Mesodermal cell (in vitro differentiated cells): ENCODE measurements at regions not wholly inside any gene's neighbourhood (a gene's known extent, or its start where the extent isn't known, plus 50 kb on each side); places are given as distances from the start of the nearest gene placed in this dataset.
A peak's percentile ranks its signal among the peaks of the same experiment; 100 is the strongest.

Experiments
- H3K27ac ChIP-seq: 2 replicates; pipeline ENCODE4 v1.7.0; 2013; ENCODE audit warnings: mild to moderate bottlenecking, low read depth, low read length, moderate library complexity; ENCODE audit not compliant: severe bottlenecking
- H3K36me3 ChIP-seq: 2 replicates; pipeline ENCODE4 v1.7.1; 2013; ENCODE audit warnings: mild to moderate bottlenecking, low read length, moderate library complexity; ENCODE audit not compliant: control insufficient read depth, insufficient read depth
- H3K4me1 ChIP-seq: one replicate; pipeline ENCODE4 v1.7.1; 2013; ENCODE audit warnings: mild to moderate bottlenecking, low read length; ENCODE audit not compliant: insufficient read depth, control insufficient read depth, poor library complexity, severe bottlenecking
- H3K4me3 ChIP-seq: 2 replicates; pipeline ENCODE4 v1.7.0; 2013; ENCODE audit warnings: low read length, control low read depth, mild to moderate bottlenecking; ENCODE audit not compliant: insufficient read depth, poor library complexity, severe bottlenecking; ENCODE audit errors: extremely low read depth
- H3K9me3 ChIP-seq: 2 replicates; pipeline ENCODE4 v1.7.1; 2013; ENCODE audit warnings: mild to moderate bottlenecking, low read length, moderate library complexity; ENCODE audit not compliant: control insufficient read depth
- WGBS, 2 experiments: methylation state at CpG; one replicate each; pipeline ENCODE4 v1.1.5; 2013; ENCODE audit warnings: missing lambda C conversion rate in 2 of 2; ENCODE audit not compliant: insufficient coverage in 2 of 2; 5-methylcytosine and 5-hydroxymethylcytosine counted together

DNA sequence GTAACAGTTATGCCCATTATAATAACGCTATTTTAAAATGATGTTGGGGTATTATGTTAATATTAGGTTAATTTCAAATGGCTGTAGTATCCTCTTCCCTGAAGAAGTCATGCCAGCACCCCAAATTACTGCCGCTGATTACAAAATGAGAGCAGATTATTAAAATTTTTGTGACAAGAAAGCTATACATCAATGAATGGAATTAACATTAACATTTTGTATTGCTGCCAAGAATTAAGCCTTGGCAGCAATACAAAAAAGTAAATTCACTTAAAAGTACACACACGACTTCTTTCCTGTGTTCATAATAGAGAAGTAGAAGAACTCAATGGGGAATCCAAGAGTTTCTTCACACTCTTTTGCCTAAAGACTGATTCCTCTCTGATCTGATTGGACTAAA, 482.8 kb downstream of the STIM2 start:
- Histone ChIP-seq H3K9me3 (no peaks in the 10 kb centered on the region), H3K4me3 (no peak overlapping the region), H3K27ac (no peak overlapping the region), H3K36me3 (no peaks in the 10 kb centered on the region), H3K4me1 (no peaks in the 10 kb centered on the region)
- WGBS, 2 experiments = no CpG with 5 or more reads among the region's 3 CpGs

GRCh38 chr4:27350161-27350560, 489.5 kb downstream of the STIM2 start:
- Histone ChIP-seq H3K4me1 (no peaks in the 10 kb centered on the region), H3K27ac (no peak overlapping the region), H3K4me3 (no peak overlapping the region), H3K9me3 (no peaks in the 10 kb centered on the region), H3K36me3 (no peaks in the 10 kb centered on the region)
- WGBS, 2 experiments = 63 to 83% methylated on average over 1 to 2 of the region's 3 CpGs

- no peaks in the 10 kb centered on the region for H3K36me3 ChIP-seq
- H3K27ac ChIP-seq = no peak overlapping the region
- WGBS, 2 experiments = 66 to 67% methylated on average over 4 of the region's 6 CpGs
- no peaks in the 10 kb centered on the region for H3K9me3 ChIP-seq
- no peak overlapping the region for H3K4me3 ChIP-seq
- peaks cover 26% of the 10 kb centered on the region for H3K4me1 ChIP-seq
Measured at GRCh38 chr4:27357283-27357682, 496.6 kb downstream of the STIM2 start.

DNA sequence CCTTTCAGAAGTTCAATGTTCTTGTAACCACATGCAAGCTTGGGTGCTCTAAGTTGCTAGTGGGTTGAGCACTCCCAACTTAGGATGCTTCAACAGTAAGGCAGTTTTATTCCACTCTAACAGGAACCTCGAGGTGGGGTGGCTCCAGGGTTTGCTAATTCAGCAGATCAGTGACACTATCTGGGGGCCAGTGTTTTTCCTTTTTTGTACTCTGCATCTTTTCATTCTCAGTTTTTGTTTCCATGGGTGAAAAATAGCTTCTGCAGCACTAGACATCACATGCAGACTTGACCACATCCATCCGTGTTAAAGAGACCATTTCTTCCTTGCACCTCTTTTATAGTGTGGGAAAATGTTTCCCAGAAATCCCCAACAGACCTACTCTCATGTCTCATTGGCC, 497.6 kb downstream of the STIM2 start:
- no peak overlapping the region for H3K4me3 ChIP-seq
- H3K4me1 ChIP-seq = peaks cover 26% of the 10 kb centered on the region
- no peaks in the 10 kb centered on the region for H3K36me3 ChIP-seq
- H3K27ac ChIP-seq = no peak overlapping the region
- WGBS, 2 experiments = 88% methylated on average over 1 of the region's 2 CpGs; no CpG with 5 or more reads in 1 of the 2 experiments
- no peaks in the 10 kb centered on the region for H3K9me3 ChIP-seq

DNA sequence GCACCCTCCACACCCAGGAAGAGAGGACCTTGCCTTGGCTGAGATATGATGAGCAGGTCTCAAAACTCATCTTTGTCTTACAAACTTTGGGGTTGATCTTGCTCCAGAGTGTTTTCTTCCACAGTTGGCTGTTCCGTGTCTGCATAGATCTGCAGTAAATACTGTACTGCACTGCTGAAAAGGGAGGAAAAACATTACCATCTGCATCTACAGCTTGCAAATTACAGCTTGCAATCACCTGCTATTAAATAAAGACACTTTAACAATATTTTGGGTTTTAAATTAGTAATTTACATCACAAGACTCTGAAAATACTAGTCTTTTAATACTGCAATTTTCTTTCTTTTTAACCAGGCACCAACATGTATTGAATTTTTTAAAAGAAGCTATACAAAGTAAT, 499.5 kb downstream of the STIM2 start:
- no peaks in the 10 kb centered on the region for H3K9me3 ChIP-seq
- WGBS, 2 experiments = no CpG with 5 or more reads among the region's 1 CpG
- peak overlapping the region; percentile 77 for H3K27ac ChIP-seq
- H3K36me3 ChIP-seq = no peaks in the 10 kb centered on the region
- H3K4me3 ChIP-seq = no peak overlapping the region
- H3K4me1 ChIP-seq = peaks cover 26% of the 10 kb centered on the region

DNA sequence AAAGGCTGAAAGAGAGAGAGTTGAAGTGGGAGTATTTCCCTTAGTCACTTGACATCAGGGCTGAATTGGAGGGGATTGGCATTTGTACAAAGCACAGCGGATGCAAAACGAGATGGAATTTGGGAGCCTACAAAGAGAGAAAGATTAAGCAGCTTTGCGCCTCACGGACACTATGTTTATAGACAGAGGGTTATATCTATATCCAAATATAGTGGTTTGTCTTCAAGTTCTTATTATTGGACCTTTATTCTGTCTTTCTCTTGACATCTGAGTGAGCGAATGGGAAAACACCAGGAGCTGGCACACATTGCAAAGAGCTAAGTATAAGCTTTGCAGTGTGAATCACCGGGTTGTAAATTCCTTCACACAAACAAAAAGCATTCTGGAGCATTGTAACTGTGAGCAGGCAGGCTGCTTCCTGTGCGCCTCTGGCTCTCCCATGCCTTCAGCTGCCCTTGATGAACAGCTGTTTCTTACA, 500.2 kb downstream of the STIM2 start:
- H3K36me3 ChIP-seq = no peaks in the 10 kb centered on the region

GRCh38 chr4:27364509-27364908, 503.9 kb downstream of the STIM2 start:
- no peak overlapping the region for H3K4me3 ChIP-seq
- H3K36me3 ChIP-seq = no peaks in the 10 kb centered on the region
- WGBS, 2 experiments = 94 to 97% methylated on average over 3 of the region's 6 CpGs
- no peaks in the 10 kb centered on the region for H3K9me3 ChIP-seq
- H3K27ac ChIP-seq = no peak overlapping the region
- H3K4me1 ChIP-seq = peaks cover 15% of the 10 kb centered on the region

More for the DNA sequence above, 500.2 kb downstream of the STIM2 start:
- H3K9me3 ChIP-seq = no peaks in the 10 kb centered on the region
- H3K27ac ChIP-seq = peak overlapping the region; percentile 77
- peaks cover 26% of the 10 kb centered on the region for H3K4me1 ChIP-seq
- no peak overlapping the region for H3K4me3 ChIP-seq
- WGBS, 2 experiments = 0 to 55% methylated on average over 1 to 5 of the region's 7 CpGs

GRCh38 chr4:27366104-27366823, 505.6 kb downstream of the STIM2 start:
- Histone ChIP-seq H3K36me3 (no peaks in the 10 kb centered on the region), H3K4me3 (no peak overlapping the region), H3K9me3 (no peaks in the 10 kb centered on the region), H3K4me1 (peaks cover 3% of the 10 kb centered on the region), H3K27ac (no peak overlapping the region)
- 71% methylated on average over 2 of the region's 2 CpGs; no CpG with 5 or more reads in 1 of the 2 experiments for WGBS, 2 experiments

DNA sequence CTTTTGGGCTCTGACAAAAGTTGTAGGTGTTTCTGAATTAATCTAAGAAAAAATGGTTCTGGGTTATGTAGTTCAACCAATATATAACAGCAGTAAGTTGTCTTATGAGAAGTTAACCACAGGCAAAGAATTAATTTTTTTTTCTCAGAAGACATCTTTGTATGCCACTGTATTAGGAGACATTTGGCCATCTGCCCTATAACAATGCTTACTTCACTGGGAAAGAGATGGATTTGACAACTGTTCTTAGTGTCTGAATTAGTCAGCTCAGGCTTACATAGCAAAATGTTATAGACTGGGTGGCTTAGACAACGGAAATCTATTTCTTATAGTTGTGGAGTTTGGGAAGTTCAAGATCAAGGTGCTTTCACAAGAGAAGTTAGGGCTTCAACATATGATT, 508.1 kb downstream of the STIM2 start:
- Histone ChIP-seq H3K4me1 (no peaks in the 10 kb centered on the region), H3K9me3 (no peaks in the 10 kb centered on the region), H3K27ac (no peak overlapping the region), H3K4me3 (no peak overlapping the region), H3K36me3 (no peaks in the 10 kb centered on the region)
- 83 to 91% methylated on average over 1 of the region's 1 CpG for WGBS, 2 experiments

- H3K36me3 ChIP-seq = no peaks in the 10 kb centered on the region
- no peak overlapping the region for H3K27ac ChIP-seq
- no peaks in the 10 kb centered on the region for H3K9me3 ChIP-seq
- no peaks in the 10 kb centered on the region for H3K4me1 ChIP-seq
- WGBS, 2 experiments = 93% methylated on average over 3 of the region's 4 CpGs; no CpG with 5 or more reads in 1 of the 2 experiments
- H3K4me3 ChIP-seq = no peak overlapping the region
Measured at GRCh38 chr4:27381815-27382214, 521.2 kb downstream of the STIM2 start.

- 83 to 91% methylated on average over 1 of the region's 1 CpG for WGBS, 2 experiments
Measured at GRCh38 chr4:27387711-27388110, 527.1 kb downstream of the STIM2 start.

More at GRCh38 chr4:27387711-27388110, 527.1 kb downstream of the STIM2 start:
- no peak overlapping the region for H3K4me3 ChIP-seq
- H3K27ac ChIP-seq = no peak overlapping the region
- H3K4me1 ChIP-seq = no peaks in the 10 kb centered on the region
- no peaks in the 10 kb centered on the region for H3K9me3 ChIP-seq
- H3K36me3 ChIP-seq = no peaks in the 10 kb centered on the region
